ENCODE measurements at regions not wholly inside any gene's neighbourhood (a gene's known extent, or its start where the extent isn't known, plus 50 kb on each side); places are given as distances from the start of the nearest gene placed in this dataset.

DNA sequence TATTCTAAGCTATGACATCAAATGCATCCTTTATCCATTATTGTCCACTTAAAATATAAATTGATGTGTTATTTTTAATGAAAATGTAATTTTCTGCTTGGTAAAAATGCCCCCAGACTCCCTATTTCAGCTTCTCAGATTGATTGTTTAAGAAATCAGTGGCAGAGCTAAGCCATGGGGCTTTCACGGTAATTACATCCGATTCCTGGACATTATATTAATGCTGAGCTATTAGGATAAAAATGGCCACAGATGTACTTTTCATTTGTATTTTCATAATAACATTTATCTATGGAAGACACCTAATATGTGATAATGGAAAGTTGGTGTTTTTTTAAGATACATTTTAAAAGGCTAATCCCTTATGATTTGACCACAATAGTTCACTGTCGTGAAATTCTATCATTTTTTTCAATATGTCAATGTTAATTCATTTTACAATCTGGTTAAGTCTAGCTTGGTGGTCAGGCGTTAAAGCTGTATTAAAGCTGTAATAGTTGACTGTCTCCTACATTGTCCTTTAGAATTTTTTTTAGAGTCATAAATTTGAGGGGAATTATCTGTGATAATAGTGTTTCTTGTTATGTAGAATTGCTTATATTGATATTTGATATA lies 229.0 kb upstream of the UBE2E3 start:
- TF ChIP-seq, protein P1, sequence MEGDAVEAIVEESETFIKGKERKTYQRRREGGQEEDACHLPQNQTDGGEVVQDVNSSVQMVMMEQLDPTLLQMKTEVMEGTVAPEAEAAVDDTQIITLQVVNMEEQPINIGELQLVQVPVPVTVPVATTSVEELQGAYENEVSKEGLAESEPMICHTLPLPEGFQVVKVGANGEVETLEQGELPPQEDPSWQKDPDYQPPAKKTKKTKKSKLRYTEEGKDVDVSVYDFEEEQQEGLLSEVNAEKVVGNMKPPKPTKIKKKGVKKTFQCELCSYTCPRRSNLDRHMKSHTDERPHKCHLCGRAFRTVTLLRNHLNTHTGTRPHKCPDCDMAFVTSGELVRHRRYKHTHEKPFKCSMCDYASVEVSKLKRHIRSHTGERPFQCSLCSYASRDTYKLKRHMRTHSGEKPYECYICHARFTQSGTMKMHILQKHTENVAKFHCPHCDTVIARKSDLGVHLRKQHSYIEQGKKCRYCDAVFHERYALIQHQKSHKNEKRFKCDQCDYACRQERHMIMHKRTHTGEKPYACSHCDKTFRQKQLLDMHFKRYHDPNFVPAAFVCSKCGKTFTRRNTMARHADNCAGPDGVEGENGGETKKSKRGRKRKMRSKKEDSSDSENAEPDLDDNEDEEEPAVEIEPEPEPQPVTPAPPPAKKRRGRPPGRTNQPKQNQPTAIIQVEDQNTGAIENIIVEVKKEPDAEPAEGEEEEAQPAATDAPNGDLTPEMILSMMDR (IDR thresholded peaks at IDR 0.05; ENCODE audit: insufficient read depth, low read length), result no peak
- TF ChIP-seq, protein P2, sequence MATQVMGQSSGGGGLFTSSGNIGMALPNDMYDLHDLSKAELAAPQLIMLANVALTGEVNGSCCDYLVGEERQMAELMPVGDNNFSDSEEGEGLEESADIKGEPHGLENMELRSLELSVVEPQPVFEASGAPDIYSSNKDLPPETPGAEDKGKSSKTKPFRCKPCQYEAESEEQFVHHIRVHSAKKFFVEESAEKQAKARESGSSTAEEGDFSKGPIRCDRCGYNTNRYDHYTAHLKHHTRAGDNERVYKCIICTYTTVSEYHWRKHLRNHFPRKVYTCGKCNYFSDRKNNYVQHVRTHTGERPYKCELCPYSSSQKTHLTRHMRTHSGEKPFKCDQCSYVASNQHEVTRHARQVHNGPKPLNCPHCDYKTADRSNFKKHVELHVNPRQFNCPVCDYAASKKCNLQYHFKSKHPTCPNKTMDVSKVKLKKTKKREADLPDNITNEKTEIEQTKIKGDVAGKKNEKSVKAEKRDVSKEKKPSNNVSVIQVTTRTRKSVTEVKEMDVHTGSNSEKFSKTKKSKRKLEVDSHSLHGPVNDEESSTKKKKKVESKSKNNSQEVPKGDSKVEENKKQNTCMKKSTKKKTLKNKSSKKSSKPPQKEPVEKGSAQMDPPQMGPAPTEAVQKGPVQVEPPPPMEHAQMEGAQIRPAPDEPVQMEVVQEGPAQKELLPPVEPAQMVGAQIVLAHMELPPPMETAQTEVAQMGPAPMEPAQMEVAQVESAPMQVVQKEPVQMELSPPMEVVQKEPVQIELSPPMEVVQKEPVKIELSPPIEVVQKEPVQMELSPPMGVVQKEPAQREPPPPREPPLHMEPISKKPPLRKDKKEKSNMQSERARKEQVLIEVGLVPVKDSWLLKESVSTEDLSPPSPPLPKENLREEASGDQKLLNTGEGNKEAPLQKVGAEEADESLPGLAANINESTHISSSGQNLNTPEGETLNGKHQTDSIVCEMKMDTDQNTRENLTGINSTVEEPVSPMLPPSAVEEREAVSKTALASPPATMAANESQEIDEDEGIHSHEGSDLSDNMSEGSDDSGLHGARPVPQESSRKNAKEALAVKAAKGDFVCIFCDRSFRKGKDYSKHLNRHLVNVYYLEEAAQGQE (IDR thresholded peaks at IDR 0.05; ENCODE audit: insufficient replicate concordance, low read depth), result no peak
